ENCODE measurements at regions not wholly inside any gene's neighbourhood (a gene's known extent, or its start where the extent isn't known, plus 50 kb on each side); places are given as distances from the start of the nearest gene placed in this dataset.

DNA sequence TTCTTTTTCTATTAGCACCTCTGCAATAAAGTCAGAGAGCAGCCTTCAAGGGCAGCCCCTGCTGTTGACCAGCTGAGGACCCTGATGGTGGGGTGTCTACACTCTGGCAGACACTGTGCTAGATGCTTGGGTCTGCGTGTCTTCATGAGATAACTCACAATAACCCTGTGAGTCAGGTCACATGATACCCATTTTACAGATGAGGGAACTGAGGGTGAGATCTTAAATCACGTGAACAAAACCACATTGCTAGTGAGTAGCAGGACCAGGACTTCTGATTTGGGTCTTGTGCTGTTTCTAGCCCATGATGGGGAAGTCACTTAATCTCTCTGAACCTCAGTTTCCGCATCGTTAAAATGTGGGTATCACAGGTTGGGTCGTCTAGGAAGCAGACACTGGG, 118.5 kb upstream of the LIPC start:
- TF ChIP-seq, protein P1, sequence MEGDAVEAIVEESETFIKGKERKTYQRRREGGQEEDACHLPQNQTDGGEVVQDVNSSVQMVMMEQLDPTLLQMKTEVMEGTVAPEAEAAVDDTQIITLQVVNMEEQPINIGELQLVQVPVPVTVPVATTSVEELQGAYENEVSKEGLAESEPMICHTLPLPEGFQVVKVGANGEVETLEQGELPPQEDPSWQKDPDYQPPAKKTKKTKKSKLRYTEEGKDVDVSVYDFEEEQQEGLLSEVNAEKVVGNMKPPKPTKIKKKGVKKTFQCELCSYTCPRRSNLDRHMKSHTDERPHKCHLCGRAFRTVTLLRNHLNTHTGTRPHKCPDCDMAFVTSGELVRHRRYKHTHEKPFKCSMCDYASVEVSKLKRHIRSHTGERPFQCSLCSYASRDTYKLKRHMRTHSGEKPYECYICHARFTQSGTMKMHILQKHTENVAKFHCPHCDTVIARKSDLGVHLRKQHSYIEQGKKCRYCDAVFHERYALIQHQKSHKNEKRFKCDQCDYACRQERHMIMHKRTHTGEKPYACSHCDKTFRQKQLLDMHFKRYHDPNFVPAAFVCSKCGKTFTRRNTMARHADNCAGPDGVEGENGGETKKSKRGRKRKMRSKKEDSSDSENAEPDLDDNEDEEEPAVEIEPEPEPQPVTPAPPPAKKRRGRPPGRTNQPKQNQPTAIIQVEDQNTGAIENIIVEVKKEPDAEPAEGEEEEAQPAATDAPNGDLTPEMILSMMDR (IDR thresholded peaks at IDR 0.05) = no peak
- no peak for TF ChIP-seq POLR2A (IDR thresholded peaks at IDR 0.05)
